Ovary (tissue), 3 donors: ENCODE measurements at regions not wholly inside any gene's neighbourhood (a gene's known extent, or its start where the extent isn't known, plus 50 kb on each side); places are given as distances from the start of the nearest gene placed in this dataset.

Experiments used
- CTCF ChIP-seq, 3 donors: fragments of 450-650 bp in 2 of 3; fragments of 200-600 bp in 1 of 3; IDR thresholded peaks; one replicate each; pipeline versions ENCODE4 v1.5.1 to v1.8.0; 2016 to 2022; ENCODE audit warnings: antibody characterized with exemption in 3 of 3, mild to moderate bottlenecking in 1 of 3
- POLR2A ChIP-seq: fragments of 450-650 bp; IDR thresholded peaks from one replicate; pipeline ENCODE4 v1.6.1; 2017; ENCODE audit warnings: antibody characterized with exemption, mild to moderate bottlenecking, moderate library complexity
- donor health status: DM: no; HTN: no; CAD: no.

- TF ChIP-seq POLR2A (no peak), CTCF (IDR thresholded peaks at IDR 0.05) (no peak)
Observed at GRCh38 chr10:44467900-44468299, 83.0 kb upstream of the CXCL12 start.
